Neural cell (in vitro differentiated cells): ENCODE measurements at regions not wholly inside any gene's neighbourhood (a gene's known extent, or its start where the extent isn't known, plus 50 kb on each side); places are given as distances from the start of the nearest gene placed in this dataset.

ENCODE experiments used
- H2AFZ ChIP-seq: fragments of 200-600, 300-800 bp; sonication (generic), shearing (Covaris generic); 2 replicates; pipeline ENCODE4 v1.6.0; 2014; ENCODE audit warnings: low read depth, mild to moderate bottlenecking, antibody characterized with exemption, low read length, moderate library complexity
- H3F3A ChIP-seq: fragments of 200-600 bp; shearing (Covaris generic); 2 replicates; pipeline ENCODE4 v1.6.1; 2016; ENCODE audit warnings: mild to moderate bottlenecking, moderate library complexity, mixed read lengths, antibody characterized with exemption, low read length; ENCODE audit not compliant: insufficient read depth, poor library complexity, severe bottlenecking
- H3K27ac ChIP-seq: fragments of 200-600, 300-800 bp; sonication (generic), shearing (Covaris generic); 2 replicates; pipeline ENCODE4 v1.5.1; 2014; ENCODE audit warnings: mild to moderate bottlenecking, low read length, moderate library complexity
- H3K27me3 ChIP-seq: fragments of 300-800, 200-600 bp; sonication (generic), shearing (Covaris generic); 2 replicates; pipeline ENCODE4 v1.6.0; 2014; ENCODE audit warnings: mild to moderate bottlenecking, low read depth, low read length, moderate library complexity; ENCODE audit not compliant: insufficient read depth
- H3K36me3 ChIP-seq: fragments of 300-800, 200-600 bp; sonication (generic), shearing (Covaris generic); 2 replicates; pipeline ENCODE4 v1.5.1; 2014; ENCODE audit warnings: mild to moderate bottlenecking, antibody characterized with exemption, low read length, moderate library complexity; ENCODE audit not compliant: insufficient read depth
- H3K4me2 ChIP-seq: fragments of 300-800, 200-600 bp; sonication (generic), shearing (Covaris generic); 2 replicates; pipeline ENCODE4 v1.6.0; 2014; ENCODE audit warnings: mild to moderate bottlenecking, low read length
- H3K4me3 ChIP-seq: fragments of 300-800, 200-600 bp; sonication (generic), shearing (Covaris generic); 2 replicates; pipeline ENCODE4 v1.5.1; 2014; ENCODE audit warnings: mild to moderate bottlenecking, low read length, moderate library complexity
- H3K79me2 ChIP-seq: fragments of 200-600 bp; shearing (Covaris generic); replicated peaks from 2 replicates; pipeline ENCODE4 v1.6.0; 2014; ENCODE audit warnings: mild to moderate bottlenecking, low read length, moderate library complexity; ENCODE audit not compliant: insufficient read depth
- H3K9ac ChIP-seq: fragments of 300-800, 200-600 bp; sonication (generic), shearing (Covaris generic); 2 replicates; pipeline ENCODE4 v1.6.1; 2016; ENCODE audit warnings: mild to moderate bottlenecking, low read length, mixed read lengths
- H3K9me2 ChIP-seq: fragments of 200-600 bp; shearing (Covaris generic); 2 replicates; pipeline ENCODE4 v1.6.1; 2016; ENCODE audit warnings: mild to moderate bottlenecking, low read length, mixed read lengths; ENCODE audit not compliant: insufficient read depth
- H3K9me3 ChIP-seq: fragments of 200-600, 300-800 bp; sonication (generic), shearing (Covaris generic); 2 replicates; pipeline ENCODE4 v1.6.1; 2016; ENCODE audit warnings: mild to moderate bottlenecking, mixed run types, low read length, moderate library complexity, mixed read lengths
- H4K20me1 ChIP-seq: fragments of 200-600 bp; shearing (Covaris generic); 2 replicates; pipeline ENCODE4 v1.6.1; 2016; ENCODE audit warnings: mild to moderate bottlenecking, mixed run types; ENCODE audit not compliant: insufficient read depth
- CTCF ChIP-seq: fragments of 450-650 bp; IDR thresholded peaks from 2 replicates; pipeline ENCODE4 v1.5.1; 2014; ENCODE audit warnings: antibody characterized with exemption, mild to moderate bottlenecking, moderate library complexity; ENCODE audit not compliant: poor library complexity, severe bottlenecking
- EP300 ChIP-seq: fragments of 450-650 bp; conservative IDR thresholded peaks from 2 replicates; pipeline ENCODE4 v1.6.1; 2014; ENCODE audit warnings: antibody characterized with exemption, mild to moderate bottlenecking, moderate library complexity; ENCODE audit not compliant: poor library complexity, severe bottlenecking
- EZH2 ChIP-seq: fragments of 200-600, 300-800 bp; shearing (Covaris generic), sonication (generic); IDR thresholded peaks from 2 replicates; pipeline ENCODE4 v1.6.1; 2014; ENCODE audit warnings: antibody characterized with exemption, low read length, borderline replicate concordance, mild to moderate bottlenecking; ENCODE audit not compliant: insufficient read depth, poor library complexity, severe bottlenecking
- MXI1 ChIP-seq: fragments of 450-650 bp; conservative IDR thresholded peaks from 2 replicates; pipeline ENCODE4 v1.6.1; 2014; ENCODE audit warnings: antibody characterized with exemption, mild to moderate bottlenecking; ENCODE audit not compliant: poor library complexity, severe bottlenecking
- POLR2AphosphoS5 ChIP-seq: IDR thresholded peaks from 2 replicates; pipeline ENCODE4 v1.6.1; 2012
- RAD21 ChIP-seq: fragments of 450-650 bp; conservative IDR thresholded peaks from 2 replicates; pipeline ENCODE4 v1.6.1; 2014; ENCODE audit warnings: antibody characterized with exemption, mild to moderate bottlenecking, moderate library complexity
- REST ChIP-seq: IDR thresholded peaks from 2 replicates; pipeline ENCODE4 v1.6.1; 2012; ENCODE audit warnings: borderline replicate concordance
- SMC3 ChIP-seq: fragments of 450-650 bp; conservative IDR thresholded peaks from 2 replicates; pipeline ENCODE4 v1.6.1; 2014; ENCODE audit warnings: antibody characterized with exemption, mild to moderate bottlenecking, moderate library complexity; ENCODE audit not compliant: poor library complexity
- TAF1 ChIP-seq: IDR thresholded peaks from 2 replicates; pipeline ENCODE4 v1.6.1; 2012; ENCODE audit warnings: low read depth

GRCh38 chr18:42520138-42520537 is 565.1 kb downstream of the PIK3C3 start:
- Histone ChIP-seq H3K36me3 (no peaks in the 10 kb centered on the region), H3F3A (no peaks in the 10 kb centered on the region), H3K4me3 (no peak overlapping the region), H3K9ac (no peak overlapping the region), H3K4me2 (no peak overlapping the region), H2AFZ (no peak overlapping the region), H3K79me2 (no peaks in the 10 kb centered on the region), H4K20me1 (no peaks in the 10 kb centered on the region), H3K9me3 (no peaks in the 10 kb centered on the region), H3K27me3 (no peaks in the 10 kb centered on the region), H3K27ac (no peak overlapping the region), H3K9me2 (no peaks in the 10 kb centered on the region)
- TF ChIP-seq SMC3: no peak
- TF ChIP-seq POLR2AphosphoS5: no peak
- TF ChIP-seq EZH2: no peak
- no peak for TF ChIP-seq REST
- TF ChIP-seq MXI1: no peak
- no peak for TF ChIP-seq RAD21
- TF ChIP-seq CTCF: no peak
- TF ChIP-seq EP300: no peak

GRCh38 chr18:42525905-42526304 is 570.9 kb downstream of the PIK3C3 start:
- no peak overlapping the region for H3K9ac ChIP-seq
- no peak overlapping the region for H3K4me3 ChIP-seq
- H4K20me1 ChIP-seq: no peaks in the 10 kb centered on the region
- H2AFZ ChIP-seq: no peak overlapping the region
- no peaks in the 10 kb centered on the region for H3K79me2 ChIP-seq
- no peaks in the 10 kb centered on the region for H3K9me3 ChIP-seq
- H3K4me2 ChIP-seq: no peak overlapping the region
- H3F3A ChIP-seq: no peaks in the 10 kb centered on the region
- no peaks in the 10 kb centered on the region for H3K9me2 ChIP-seq
- no peak overlapping the region for H3K27ac ChIP-seq
- no peaks in the 10 kb centered on the region for H3K36me3 ChIP-seq
- no peak for TF ChIP-seq EZH2
- no peak for TF ChIP-seq RAD21
- TF ChIP-seq REST: no peak
- no peak for TF ChIP-seq SMC3
- no peak for TF ChIP-seq MXI1
- TF ChIP-seq CTCF: no peak
- no peak for TF ChIP-seq EP300
- no peak for TF ChIP-seq TAF1
- TF ChIP-seq POLR2AphosphoS5: no peak
- H3K27me3 ChIP-seq: no peaks in the 10 kb centered on the region
